ENCODE measurements at regions not wholly inside any gene's neighbourhood (a gene's known extent, or its start where the extent isn't known, plus 50 kb on each side); places are given as distances from the start of the nearest gene placed in this dataset.

DNA sequence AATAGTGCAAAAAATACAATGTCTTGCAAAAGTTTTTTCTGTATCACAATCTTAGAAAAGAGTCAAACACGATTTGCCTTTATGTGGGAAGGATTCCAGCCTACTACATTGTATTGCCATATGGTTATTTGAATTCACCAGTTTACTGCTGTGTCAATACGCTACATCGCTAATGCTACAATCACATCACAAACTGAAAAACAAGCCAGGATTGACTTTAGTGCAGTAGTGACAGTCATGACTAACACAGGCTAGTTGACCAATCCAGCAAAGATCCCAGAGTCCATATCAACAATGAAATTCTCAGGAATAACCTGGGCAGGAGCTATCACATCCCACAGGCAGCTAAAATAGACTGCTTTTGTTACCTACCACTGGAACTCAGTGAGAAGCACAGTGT lies 67.0 kb downstream of the IL12A start:
- Histone ChIP-seq H3K27ac (ENCODE audit: insufficient read length, low read depth, low read length) (no peak overlapping the region), H2AFZ (ENCODE audit: low read length) (no peak overlapping the region), H3K23ac (ENCODE audit: insufficient read length, low read depth, low read length) (no peak overlapping the region), H3K18ac (ENCODE audit: insufficient read length, low read depth, low read length) (no peak overlapping the region), H3K14ac (ENCODE audit: insufficient read depth, low read length) (no peak overlapping the region), H4K91ac (ENCODE audit: insufficient read length, low read depth, low read length) (no peak overlapping the region), H2AK5ac (ENCODE audit: insufficient read length, low read length) (no peak overlapping the region), H3K23me2 (ENCODE audit: insufficient read length, low read depth, low read length, poor library complexity, severe bottlenecking) (no peaks in the 10 kb centered on the region), H3K9me3 (ENCODE audit: control insufficient read depth, low read depth, low read length) (no peaks in the 10 kb centered on the region), H2BK20ac (ENCODE audit: low read depth, low read length, poor library complexity, severe bottlenecking) (no peak overlapping the region), H3K4me2 (ENCODE audit: insufficient read depth, insufficient read length, low read length) (no peak overlapping the region), H3K79me1 (ENCODE audit: insufficient read depth, low read depth, low read length, poor library complexity, severe bottlenecking) (no peaks in the 10 kb centered on the region), H3T11ph (ENCODE audit: low read length) (no peak overlapping the region), H4K20me1 (ENCODE audit: control insufficient read depth, insufficient read depth, insufficient read length) (no peaks in the 10 kb centered on the region), H3K9ac (ENCODE audit: extremely low read depth, insufficient read length, low read length) (no peak overlapping the region), H4K8ac (replicated peaks; ENCODE audit: insufficient read length, low read depth, low read length) (no peak overlapping the region), H2BK120ac (ENCODE audit: low read depth, low read length, poor library complexity, severe bottlenecking) (no peak overlapping the region), H2BK12ac (ENCODE audit: insufficient read length, low read depth, low read length) (no peak overlapping the region), H3K56ac (ENCODE audit: insufficient read length, low read depth, low read length) (no peak overlapping the region), H3K4ac (ENCODE audit: low read depth, low read length) (no peak overlapping the region), H3K79me2 (ENCODE audit: insufficient read depth, low read length) (no peaks in the 10 kb centered on the region), H4K5ac (ENCODE audit: insufficient read length, low read depth, low read length) (no peak overlapping the region), H3K4me1 (ENCODE audit: insufficient read depth, low read length) (no peaks in the 10 kb centered on the region), H2BK5ac (ENCODE audit: insufficient read length, low read length) (no peak overlapping the region), H2BK15ac (ENCODE audit: low read depth, low read length) (no peak overlapping the region), H3K27me3 (ENCODE audit: insufficient read depth, low read length) (no peaks in the 10 kb centered on the region)
- H3K36me3 Mint-ChIP-seq (ENCODE audit: insufficient read depth in 1 of 3, low read depth in 3 of 3): no peaks in the 10 kb centered on the region
- WGBS (ENCODE audit: extremely low coverage, insufficient read length, low lambda C conversion rate): no CpG with 5 or more reads among the region's 3 CpGs
- TF ChIP-seq, protein P1, sequence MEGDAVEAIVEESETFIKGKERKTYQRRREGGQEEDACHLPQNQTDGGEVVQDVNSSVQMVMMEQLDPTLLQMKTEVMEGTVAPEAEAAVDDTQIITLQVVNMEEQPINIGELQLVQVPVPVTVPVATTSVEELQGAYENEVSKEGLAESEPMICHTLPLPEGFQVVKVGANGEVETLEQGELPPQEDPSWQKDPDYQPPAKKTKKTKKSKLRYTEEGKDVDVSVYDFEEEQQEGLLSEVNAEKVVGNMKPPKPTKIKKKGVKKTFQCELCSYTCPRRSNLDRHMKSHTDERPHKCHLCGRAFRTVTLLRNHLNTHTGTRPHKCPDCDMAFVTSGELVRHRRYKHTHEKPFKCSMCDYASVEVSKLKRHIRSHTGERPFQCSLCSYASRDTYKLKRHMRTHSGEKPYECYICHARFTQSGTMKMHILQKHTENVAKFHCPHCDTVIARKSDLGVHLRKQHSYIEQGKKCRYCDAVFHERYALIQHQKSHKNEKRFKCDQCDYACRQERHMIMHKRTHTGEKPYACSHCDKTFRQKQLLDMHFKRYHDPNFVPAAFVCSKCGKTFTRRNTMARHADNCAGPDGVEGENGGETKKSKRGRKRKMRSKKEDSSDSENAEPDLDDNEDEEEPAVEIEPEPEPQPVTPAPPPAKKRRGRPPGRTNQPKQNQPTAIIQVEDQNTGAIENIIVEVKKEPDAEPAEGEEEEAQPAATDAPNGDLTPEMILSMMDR (conservative IDR thresholded peaks at IDR 0.05): no peak
- no peaks in the 10 kb centered on the region for H3K9me3 Mint-ChIP-seq
- H3K27me3 Mint-ChIP-seq (ENCODE audit: low read depth): no peaks in the 10 kb centered on the region; the same call in 1 of the 2 replicates
- H3K4me3 Mint-ChIP-seq: no peak overlapping the region
- no peak for DNase-seq
- no peak overlapping the region for H3K27ac Mint-ChIP-seq
- 0 out of 4 replicates have a peak, but pooled peaks cover 0 to 3% of the 10 kb centered on the region in 2 experiments for H3K4me1 Mint-ChIP-seq
